PC-3 (cell line): ENCODE measurements at regions not wholly inside any gene's neighbourhood (a gene's known extent, or its start where the extent isn't known, plus 50 kb on each side); places are given as distances from the start of the nearest gene placed in this dataset.

Experiments used
- CTCF ChIP-seq: fragments of 300-600 bp; sonication (generic); conservative IDR thresholded peaks from 2 replicates; pipeline ENCODE4 v1.5.1; 2017; ENCODE audit warnings: antibody characterized with exemption, low read depth, mild to moderate bottlenecking, low read length
- EZH2 ChIP-seq: fragments of 300-600 bp; sonication (generic); IDR thresholded peaks from one replicate; pipeline ENCODE4 v1.6.1; 2017; ENCODE audit warnings: antibody characterized with exemption, mild to moderate bottlenecking, low read length; ENCODE audit not compliant: unreplicated experiment
- EZH2phosphoT487 ChIP-seq: fragments of 300-600 bp; sonication (generic); IDR thresholded peaks from 2 replicates; pipeline ENCODE4 v1.6.1; 2018; ENCODE audit warnings: mild to moderate bottlenecking, antibody characterized with exemption, low read length, borderline replicate concordance

DNA sequence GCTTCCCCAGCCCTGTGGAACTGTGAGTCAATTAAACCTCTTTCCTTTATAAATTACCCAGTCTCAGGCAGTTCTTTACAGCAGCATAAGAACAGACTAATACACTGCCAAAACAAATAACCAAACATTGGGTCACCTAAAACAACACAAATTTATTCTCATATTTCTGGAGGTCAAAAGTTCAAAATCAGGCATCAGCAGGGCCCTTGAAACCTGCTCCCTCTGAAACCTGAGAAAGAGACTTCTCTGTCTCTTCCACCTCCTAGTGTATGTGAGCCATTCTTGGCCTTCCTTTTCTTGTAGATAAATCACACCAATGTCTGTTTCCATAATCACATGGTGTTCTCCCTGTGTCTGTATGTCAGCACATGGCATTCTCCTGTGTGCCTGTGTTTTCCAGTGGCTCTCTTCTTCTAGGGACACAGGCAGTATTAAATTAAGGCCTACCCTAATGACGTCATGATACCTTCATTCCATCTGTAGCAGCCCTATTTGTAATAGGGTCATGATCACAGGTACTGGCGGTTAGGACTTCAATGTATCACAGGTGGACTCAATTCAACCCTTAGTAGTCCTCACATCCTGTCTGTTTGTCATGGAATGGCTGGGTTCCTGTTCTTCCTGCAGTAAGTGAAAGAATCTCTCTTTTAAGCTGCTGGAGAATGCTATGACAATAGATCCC is 147.3 kb upstream of the CLNK start:
- TF ChIP-seq EZH2 (no peak), EZH2phosphoT487 (no peak), CTCF (no peak)
